ENCODE measurements at regions not wholly inside any gene's neighbourhood (a gene's known extent, or its start where the extent isn't known, plus 50 kb on each side); places are given as distances from the start of the nearest gene placed in this dataset.
"Not testable (repeated sequence)": the region's sequence is repeated elsewhere in the genome, so short reads cannot be mapped to it uniquely, and the experiment has no call there.

GRCh38 chr1:8169364-8170058 lies 143.4 kb upstream of the ERRFI1 start:
- DNase-seq, result peak; percentile 89

GRCh38 chr1:8167936-8168335 lies 141.8 kb upstream of the ERRFI1 start:
- no peak for DNase-seq

GRCh38 chr1:8166406-8166805 lies 140.3 kb upstream of the ERRFI1 start:
- DNase-seq, result no peak

DNA sequence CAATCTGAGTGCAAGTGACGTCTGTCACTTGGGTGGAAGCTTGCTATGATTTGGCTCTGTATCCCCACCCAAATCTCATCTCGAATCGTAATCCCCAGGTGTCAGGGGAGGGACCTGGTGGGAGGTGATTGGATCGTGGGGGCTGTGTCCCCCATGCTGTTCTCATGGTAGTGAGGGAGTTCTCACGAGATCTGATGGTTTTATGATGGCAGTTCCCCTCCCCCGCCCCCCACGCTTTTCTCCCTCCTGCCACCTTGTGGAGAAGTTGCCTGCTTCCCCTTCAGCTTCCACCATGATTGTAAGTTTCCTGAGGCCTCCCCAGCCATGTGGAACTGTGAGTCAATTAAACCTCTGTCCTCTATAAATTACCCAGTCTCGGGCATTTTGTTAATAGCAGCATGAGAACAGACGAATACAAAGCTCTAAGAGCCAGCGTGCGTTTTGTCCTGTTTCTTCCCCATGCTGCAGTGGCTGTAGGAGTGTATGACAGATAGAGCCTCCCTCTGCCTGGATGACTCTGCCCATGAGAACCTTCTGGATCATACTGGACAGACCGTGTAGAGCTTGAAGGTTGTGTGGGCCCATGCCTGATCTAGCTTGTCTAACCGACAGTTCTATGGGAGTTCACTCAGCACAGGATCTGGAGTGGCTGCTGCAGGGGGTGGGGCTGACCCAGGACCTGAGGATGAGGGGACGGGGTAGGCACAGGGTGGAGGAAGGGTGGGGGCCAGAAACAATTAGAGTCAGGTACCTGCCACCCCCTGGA lies 139.7 kb upstream of the ERRFI1 start:
- no peak for DNase-seq

DNA sequence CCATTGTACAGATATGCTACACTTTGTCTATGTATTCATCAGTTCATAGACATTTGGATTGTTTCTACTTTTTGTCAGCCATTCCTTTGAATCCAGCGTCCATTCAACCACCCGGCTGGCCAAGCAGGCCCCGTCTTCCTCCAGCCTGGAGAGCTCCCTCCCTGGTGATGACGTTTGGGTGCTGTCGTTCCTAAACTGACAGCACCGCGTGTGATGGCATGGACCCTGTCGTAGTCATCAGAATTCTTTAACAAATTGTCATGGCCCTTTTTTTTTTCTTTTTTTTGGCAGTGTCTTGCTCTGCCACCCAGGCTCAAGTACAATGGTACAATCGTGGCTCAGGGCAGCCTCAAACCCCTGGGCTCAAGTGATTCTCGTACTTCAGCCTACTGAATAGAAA lies 138.6 kb upstream of the ERRFI1 start:
- DNase-seq, result no peak

GRCh38 chr1:8163039-8163438 lies 136.9 kb upstream of the ERRFI1 start:
- no peak for DNase-seq

DNA sequence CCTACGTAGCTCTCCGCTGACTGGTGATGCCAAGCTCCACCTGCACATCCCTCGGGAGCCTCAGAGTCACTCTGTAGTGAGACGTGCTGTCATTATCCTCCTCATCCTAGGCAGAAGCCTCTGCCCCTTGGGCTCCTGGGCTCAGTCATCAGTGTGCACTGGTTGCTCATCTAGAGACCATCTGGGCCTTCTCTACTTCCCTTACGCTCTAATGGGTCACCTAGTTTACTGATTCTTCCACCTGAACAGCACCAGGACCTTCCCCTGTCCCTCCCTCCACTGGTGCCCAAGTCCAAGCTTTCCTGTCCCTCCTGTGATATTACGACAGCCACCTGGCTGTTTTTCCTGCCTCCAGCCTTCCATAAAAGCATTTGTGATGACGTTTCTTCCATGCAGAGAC lies 136.1 kb upstream of the ERRFI1 start:
- no peak for DNase-seq

DNA sequence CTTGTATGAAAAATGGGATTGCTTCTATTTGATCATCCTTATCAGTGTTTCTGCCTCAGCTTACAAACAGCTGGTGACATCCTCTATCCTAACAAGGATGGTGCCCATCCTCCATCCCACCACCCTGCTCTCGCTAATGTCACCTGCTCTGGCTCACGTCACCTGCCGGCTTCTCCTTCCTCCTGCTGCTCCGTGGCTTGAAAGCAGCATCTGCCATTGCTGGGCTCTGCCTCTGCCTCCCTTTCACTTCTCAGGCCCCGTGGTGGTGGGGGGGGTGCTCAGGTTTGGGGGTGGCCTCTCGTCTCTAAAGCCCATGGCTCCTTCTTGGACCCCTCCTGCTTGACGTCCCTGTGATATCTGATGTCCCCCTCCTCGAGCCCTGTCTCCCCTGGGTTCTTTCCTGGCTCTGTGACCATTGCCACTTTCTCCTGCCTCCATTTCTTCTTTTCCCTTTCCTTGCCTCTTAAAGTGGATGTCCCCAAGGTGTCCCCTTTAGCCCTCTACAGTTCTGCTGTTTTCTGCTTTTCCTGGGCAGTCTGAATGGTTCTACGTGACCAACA lies 135.5 kb upstream of the ERRFI1 start:
- no peak for DNase-seq

- no peak for DNase-seq
Observed at GRCh38 chr1:8159470-8160024, 133.4 kb upstream of the ERRFI1 start.

GRCh38 chr1:8158995-8159394 lies 132.9 kb upstream of the ERRFI1 start:
- DNase-seq, result no peak

- DNase-seq, result no peak
Observed at GRCh38 chr1:8157765-8158164, 131.7 kb upstream of the ERRFI1 start.

GRCh38 chr1:8155528-8156186 lies 129.5 kb upstream of the ERRFI1 start:
- DNase-seq, result no peak

DNA sequence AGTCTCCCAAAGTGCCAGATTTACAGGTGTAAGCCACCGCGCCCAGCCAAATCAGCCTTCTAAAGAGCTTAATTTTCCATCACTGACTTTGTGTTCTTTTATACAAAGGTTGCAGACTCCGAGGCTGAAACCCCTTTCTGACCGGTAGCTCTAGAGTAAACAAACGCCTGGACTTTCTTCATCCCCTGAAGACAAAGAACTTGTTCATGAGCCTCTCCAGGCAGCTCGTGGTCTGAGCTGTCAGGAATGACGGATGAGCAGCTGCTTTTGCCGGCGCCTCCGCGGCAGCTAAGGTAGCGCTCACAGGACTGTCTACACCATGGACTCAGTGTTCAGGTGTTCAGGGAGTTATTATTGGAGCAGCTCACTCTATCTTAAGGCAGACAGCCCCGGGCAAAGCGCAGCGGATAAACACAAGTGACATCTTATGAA lies 128.5 kb upstream of the ERRFI1 start:
- DNase-seq, result peak; percentile 28

DNA sequence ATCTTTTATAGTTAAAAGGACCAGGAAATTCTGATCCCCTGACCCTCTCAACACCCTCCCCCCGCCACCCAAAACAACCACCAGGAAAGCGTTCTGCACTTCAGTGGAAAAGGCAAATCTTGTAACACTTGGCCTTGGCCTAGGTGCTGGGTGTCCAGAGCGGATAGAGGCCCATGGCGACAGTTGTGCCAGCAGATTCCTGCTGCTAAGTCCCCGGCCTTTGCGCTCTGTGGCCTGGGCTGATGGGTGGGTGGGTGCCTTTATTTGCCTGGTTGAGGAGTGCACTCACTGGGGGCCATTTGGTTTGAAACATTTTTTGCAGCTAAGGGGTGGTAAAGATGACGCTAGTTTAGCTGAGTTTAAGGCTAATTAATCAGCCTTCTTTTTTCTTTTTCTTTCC lies 127.9 kb upstream of the ERRFI1 start:
- DNase-seq, result no peak

- no peak for DNase-seq
Observed at GRCh38 chr1:8152731-8153702, 126.9 kb upstream of the ERRFI1 start.

DNA sequence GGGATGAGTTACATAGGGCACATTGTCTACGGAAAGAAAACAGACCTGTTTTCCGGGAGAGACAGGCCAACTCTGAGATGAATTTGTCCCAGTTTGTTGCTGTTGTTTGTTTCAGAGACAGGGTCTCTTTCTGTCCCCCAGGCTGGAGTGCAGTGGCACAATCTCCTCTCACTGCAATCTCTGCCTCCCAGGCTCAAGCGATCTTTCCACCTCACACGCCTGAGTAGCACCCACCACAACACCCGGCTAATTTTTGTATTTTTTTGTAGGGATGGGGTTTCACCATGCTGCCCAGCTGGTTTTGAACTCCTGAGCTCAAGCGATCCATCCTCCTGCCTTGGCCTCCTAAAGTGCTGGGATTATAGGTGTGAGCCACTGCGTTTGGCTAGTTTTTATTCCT lies 125.5 kb upstream of the ERRFI1 start:
- DNase-seq, result no peak

- not testable (repeated sequence) for DNase-seq
Observed at GRCh38 chr1:8149756-8150155, 123.6 kb upstream of the ERRFI1 start.

DNA sequence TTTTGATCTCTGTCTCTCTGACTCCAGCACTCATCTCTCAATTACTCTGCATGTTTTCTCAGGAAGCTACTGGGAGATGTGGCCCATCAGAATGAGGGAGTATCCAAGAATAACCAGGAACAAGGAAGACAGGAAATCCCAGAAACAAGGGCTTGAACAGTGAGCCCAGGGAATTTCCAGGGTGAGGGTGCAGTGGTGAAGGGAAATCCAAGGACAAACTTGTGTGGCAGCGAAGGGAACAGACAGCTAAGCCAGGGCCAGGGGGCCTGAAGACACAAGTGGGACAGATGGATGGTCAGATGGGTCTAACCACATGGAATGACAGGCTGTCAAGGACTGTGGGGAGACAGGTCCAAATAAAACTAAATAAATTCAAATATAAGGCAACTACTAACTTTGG lies 121.8 kb upstream of the ERRFI1 start:
- DNase-seq, result no peak

DNA sequence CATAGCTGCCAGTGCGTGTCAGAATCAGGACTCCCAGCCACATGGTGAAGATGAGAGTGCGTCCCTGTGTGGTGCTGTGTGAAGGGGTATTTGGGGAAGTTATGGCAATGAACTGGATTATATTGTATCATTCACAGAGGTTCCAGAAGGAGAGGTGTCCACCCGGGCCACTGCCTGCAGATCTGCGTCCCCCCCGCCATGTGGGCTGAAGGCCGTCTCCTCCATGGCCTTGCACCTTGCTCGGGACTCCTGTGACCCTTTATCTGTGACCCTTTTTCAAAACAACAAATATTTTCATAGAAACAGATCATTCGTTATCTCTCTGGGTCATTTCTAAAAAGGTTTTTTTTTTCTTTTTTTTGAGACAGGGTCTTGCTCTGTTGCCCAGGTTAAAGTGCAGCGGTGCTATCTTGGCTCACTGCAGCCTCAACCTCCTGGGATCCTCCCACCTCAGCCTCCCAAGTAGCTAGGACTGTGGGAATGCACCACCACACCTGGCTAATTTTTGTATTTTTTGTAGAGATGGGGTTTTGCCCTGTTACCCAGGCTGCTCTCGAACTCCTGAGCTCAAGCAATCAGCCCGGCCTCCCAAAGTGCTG lies 120.2 kb upstream of the ERRFI1 start:
- DNase-seq, result no peak

DNA sequence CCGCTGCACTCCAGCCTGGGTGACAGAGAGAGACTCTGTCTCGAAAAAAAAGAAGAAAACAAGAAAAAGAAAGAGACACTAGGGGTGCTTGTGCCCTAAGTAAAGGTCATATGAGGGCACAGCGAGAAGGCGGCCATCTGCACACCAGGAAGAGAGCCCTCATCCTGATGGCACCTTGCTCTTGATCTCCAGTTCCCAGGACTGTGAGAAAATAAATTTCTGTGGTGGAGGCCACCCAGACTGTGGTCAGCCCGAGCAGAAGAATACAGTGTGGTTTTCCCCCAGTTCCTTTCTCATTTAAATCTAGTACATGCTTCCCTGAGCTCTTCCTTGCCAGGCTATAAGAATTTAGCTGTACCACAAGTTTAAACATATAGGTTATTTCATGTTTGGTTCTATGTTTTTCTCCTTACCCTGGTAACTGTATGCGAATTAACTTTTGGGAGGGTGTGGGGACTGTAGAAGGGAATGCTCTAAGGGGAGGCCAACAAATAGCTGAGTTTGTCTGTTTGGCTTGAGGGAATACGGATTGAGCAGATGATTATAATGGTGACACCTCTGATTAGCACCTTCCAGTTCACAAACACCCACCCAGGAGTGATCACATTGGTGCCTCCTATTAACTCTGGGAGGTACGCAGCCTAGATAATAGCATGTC lies 119.6 kb upstream of the ERRFI1 start:
- no peak for DNase-seq
